OCI-LY1 (cell line): ENCODE measurements at regions not wholly inside any gene's neighbourhood (a gene's known extent, or its start where the extent isn't known, plus 50 kb on each side); places are given as distances from the start of the nearest gene placed in this dataset.

Experiments used
- EZH2 ChIP-seq: fragments of 200-600 bp; sonication (generic), shearing (Covaris generic); IDR thresholded peaks from 2 replicates; pipeline ENCODE4 v1.8.0; 2017; ENCODE audit warnings: borderline replicate concordance, mixed run types, mild to moderate bottlenecking, antibody characterized with exemption, low read length, moderate library complexity, mixed read lengths
- TF ChIP-seq, protein P1 (sequence below): fragments of 200-600 bp; sonication (generic), shearing (Covaris generic); IDR thresholded peaks from 2 replicates; pipeline ENCODE4 v1.5.1; 2017; ENCODE audit warnings: mild to moderate bottlenecking, antibody characterized with exemption, low read length, moderate library complexity, mixed read lengths

DNA sequence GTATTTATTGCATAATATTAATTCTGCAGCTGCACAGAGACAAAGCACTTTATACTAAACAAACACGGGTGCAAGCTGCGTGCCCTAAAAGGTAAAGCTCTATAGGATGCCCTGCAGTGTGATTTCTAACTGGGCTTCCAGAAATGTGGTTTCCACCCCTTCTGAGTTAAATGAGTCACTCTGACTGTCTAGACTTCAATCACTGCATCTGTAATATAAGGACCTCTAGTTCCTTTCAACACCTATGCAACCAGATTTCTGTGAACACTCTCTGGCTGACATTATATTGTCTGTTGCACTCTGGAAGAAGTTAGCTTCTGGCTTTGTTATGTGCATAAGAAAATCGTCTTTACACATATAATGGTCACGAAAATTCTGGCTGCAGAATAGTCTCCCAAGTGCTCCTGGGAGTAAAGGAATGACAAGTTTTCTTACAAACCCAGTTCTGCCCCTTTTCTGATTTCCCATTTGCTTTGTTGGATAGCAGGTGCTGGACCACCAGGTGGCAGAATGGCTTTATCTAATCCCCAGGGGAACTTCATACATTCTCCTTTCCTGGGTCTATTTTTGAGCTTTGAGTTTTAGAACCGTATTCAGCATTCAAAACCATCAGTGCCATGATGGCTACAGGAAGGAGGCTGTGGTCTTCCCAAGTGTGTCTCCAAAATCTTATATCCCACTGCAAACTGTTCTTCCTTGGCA lies 842.2 kb downstream of the STIM2 start:
- TF ChIP-seq, protein P1, sequence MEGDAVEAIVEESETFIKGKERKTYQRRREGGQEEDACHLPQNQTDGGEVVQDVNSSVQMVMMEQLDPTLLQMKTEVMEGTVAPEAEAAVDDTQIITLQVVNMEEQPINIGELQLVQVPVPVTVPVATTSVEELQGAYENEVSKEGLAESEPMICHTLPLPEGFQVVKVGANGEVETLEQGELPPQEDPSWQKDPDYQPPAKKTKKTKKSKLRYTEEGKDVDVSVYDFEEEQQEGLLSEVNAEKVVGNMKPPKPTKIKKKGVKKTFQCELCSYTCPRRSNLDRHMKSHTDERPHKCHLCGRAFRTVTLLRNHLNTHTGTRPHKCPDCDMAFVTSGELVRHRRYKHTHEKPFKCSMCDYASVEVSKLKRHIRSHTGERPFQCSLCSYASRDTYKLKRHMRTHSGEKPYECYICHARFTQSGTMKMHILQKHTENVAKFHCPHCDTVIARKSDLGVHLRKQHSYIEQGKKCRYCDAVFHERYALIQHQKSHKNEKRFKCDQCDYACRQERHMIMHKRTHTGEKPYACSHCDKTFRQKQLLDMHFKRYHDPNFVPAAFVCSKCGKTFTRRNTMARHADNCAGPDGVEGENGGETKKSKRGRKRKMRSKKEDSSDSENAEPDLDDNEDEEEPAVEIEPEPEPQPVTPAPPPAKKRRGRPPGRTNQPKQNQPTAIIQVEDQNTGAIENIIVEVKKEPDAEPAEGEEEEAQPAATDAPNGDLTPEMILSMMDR: peak; percentile 18; the same call in 1 of the 2 replicates
- TF ChIP-seq EZH2: no peak
